HL-60 (cell line): ENCODE measurements at regions not wholly inside any gene's neighbourhood (a gene's known extent, or its start where the extent isn't known, plus 50 kb on each side); places are given as distances from the start of the nearest gene placed in this dataset.

ENCODE experiments used
- DNase-seq, 2 experiments: peaks; one replicate each; pipeline ENCODE4 v3.0.0-alpha.2; 2010 to 2020; ENCODE audit warnings: low read depth in 1 of 2, low spot score in 1 of 2
- H3K27ac ChIP-seq: fragments of 250-450 bp; sonication (Bioruptor Pico); replicated peaks from 2 replicates; pipeline ENCODE4 v1.5.1; 2020; ENCODE audit warnings: mild to moderate bottlenecking, moderate library complexity
- H3K27me3 ChIP-seq: fragments of 250-450 bp; sonication (Bioruptor Pico); 2 replicates; pipeline ENCODE4 v1.5.1; 2021; ENCODE audit warnings: mild to moderate bottlenecking, moderate library complexity; ENCODE audit not compliant: insufficient read depth, poor library complexity, severe bottlenecking
- H3K4me3 ChIP-seq: replicated peaks from 2 replicates; pipeline ENCODE4 v1.5.1; 2011; ENCODE audit warnings: mild to moderate bottlenecking, control low read depth, low read length; ENCODE audit not compliant: insufficient read depth
- GABPA ChIP-seq: IDR thresholded peaks from 2 replicates; pipeline ENCODE4 v1.6.1; 2012; ENCODE audit warnings: low read depth
- POLR2AphosphoS5 ChIP-seq: IDR thresholded peaks from 2 replicates; pipeline ENCODE4 v1.6.1; 2012; ENCODE audit warnings: low read depth
- REST ChIP-seq: IDR thresholded peaks from 2 replicates; pipeline ENCODE4 v1.6.1; 2012; ENCODE audit warnings: low read depth; ENCODE audit not compliant: insufficient replicate concordance
- SPI1 ChIP-seq: IDR thresholded peaks from 2 replicates; pipeline ENCODE4 v1.6.1; 2012; ENCODE audit warnings: low read depth, mild to moderate bottlenecking, borderline replicate concordance
- TF ChIP-seq, protein P1 (sequence below): IDR thresholded peaks from one replicate; pipeline ENCODE4 v1.5.1; 2011; ENCODE audit warnings: low read length, control low read depth, inconsistent platforms; ENCODE audit not compliant: insufficient read depth

DNA sequence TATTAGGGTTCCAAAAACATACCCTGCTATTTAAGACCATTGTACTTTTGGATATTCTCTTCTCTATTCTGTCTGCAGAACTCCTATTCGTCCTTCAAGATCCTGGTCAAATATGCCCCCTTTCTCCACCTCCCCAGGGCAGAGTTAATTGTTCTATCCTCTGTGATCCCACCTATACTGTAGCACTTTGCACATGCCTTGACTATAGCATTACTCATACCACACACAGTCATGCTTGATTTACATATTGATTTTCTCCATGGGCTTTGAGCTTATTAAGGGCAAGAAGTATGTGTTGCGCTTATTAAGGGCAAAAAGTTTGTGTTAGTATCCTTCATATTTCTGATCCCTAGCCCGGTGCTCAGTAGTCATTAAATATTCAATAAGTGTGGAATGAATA is 263.7 kb upstream of the CADM1 start:
- DNase-seq = no peak
- TF ChIP-seq GABPA = no peak
- no peak for TF ChIP-seq POLR2AphosphoS5
- TF ChIP-seq REST = no peak
- TF ChIP-seq, protein P1, sequence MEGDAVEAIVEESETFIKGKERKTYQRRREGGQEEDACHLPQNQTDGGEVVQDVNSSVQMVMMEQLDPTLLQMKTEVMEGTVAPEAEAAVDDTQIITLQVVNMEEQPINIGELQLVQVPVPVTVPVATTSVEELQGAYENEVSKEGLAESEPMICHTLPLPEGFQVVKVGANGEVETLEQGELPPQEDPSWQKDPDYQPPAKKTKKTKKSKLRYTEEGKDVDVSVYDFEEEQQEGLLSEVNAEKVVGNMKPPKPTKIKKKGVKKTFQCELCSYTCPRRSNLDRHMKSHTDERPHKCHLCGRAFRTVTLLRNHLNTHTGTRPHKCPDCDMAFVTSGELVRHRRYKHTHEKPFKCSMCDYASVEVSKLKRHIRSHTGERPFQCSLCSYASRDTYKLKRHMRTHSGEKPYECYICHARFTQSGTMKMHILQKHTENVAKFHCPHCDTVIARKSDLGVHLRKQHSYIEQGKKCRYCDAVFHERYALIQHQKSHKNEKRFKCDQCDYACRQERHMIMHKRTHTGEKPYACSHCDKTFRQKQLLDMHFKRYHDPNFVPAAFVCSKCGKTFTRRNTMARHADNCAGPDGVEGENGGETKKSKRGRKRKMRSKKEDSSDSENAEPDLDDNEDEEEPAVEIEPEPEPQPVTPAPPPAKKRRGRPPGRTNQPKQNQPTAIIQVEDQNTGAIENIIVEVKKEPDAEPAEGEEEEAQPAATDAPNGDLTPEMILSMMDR = no peak
- TF ChIP-seq SPI1 = no peak
- Histone ChIP-seq H3K4me3 (no peak overlapping the region), H3K27ac (no peak overlapping the region), H3K27me3 (no peaks in the 10 kb centered on the region)

- Histone ChIP-seq H3K27ac (no peak overlapping the region), H3K27me3 (no peaks in the 10 kb centered on the region), H3K4me3 (no peak overlapping the region)
- no peak for DNase-seq
- TF ChIP-seq, protein P1 = no peak
- TF ChIP-seq POLR2AphosphoS5 (no peak), SPI1 (no peak), GABPA (no peak)
Measured at GRCh38 chr11:115767047-115767802, 263.0 kb upstream of the CADM1 start.

DNA sequence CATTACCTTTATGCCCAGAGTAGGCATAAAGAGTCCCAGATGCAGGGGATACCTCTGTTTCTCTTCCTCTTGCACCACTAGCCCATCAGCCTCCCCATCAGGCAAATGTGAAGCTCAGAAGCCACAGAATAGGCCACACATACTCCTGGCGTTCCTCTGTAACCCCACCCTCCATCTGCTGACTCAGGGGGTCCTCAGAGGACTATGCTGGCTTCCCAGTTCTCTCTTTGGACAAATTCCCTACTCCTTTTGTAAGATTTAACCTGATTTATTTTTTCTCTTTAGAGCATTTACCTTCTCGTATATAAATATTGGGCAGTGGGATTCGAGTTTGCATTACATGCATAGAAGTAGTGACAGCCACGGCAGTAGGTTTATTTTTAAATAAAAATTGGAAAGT is 262.3 kb upstream of the CADM1 start:
- TF ChIP-seq, protein P1 = no peak
- TF ChIP-seq SPI1 (no peak), REST (no peak), POLR2AphosphoS5 (no peak), GABPA (no peak)
- H3K4me3 ChIP-seq = no peak overlapping the region

More for the DNA sequence above, 262.3 kb upstream of the CADM1 start:
- DNase-seq = no peak
- Histone ChIP-seq H3K27me3 (no peaks in the 10 kb centered on the region), H3K27ac (no peak overlapping the region)
